ENCODE measurements at regions not wholly inside any gene's neighbourhood (a gene's known extent, or its start where the extent isn't known, plus 50 kb on each side); places are given as distances from the start of the nearest gene placed in this dataset.
A peak's percentile ranks its signal among the peaks of the same experiment; 100 is the strongest.

DNA sequence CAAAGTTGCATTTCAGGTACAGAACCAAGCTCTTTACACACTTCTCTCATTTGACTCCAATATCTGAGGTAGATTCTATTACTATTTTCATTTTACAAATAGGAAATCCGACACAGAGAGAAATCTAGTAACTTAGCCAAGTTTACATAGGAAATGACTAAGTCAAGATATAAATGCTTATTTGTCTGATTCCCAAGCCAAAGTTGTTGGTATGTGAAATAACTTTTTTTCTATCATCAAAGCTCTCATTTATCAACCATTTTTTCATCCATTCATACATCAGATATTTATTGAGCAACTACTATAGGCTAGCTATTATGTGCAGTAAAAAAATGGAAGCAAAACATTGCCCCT is 89.2 kb upstream of the MITF start:
- Histone ChIP-seq H3K4me1 (ENCODE audit: control insufficient read depth in 1 of 2, insufficient read depth in 2 of 2, low read depth in 1 of 2, low read length in 1 of 2) (peaks cover 4% of the 10 kb centered on the region in 2 experiments; a peak in 3 of 4 replicates), H3K9me2 (no peaks in the 10 kb centered on the region), H4K20me1 (ENCODE audit: insufficient read depth) (no peaks in the 10 kb centered on the region), H3K4me3 (ENCODE audit: low read depth in 2 of 2, low read length in 1 of 2) (no peak overlapping the region), H3K36me3 (replicated peaks in 1 of 2; ENCODE audit: control insufficient read depth in 1 of 2, insufficient read depth in 2 of 2, low read length in 1 of 2) (no peaks in the 10 kb centered on the region), H3K27me3 (ENCODE audit: insufficient read depth) (no peaks in the 10 kb centered on the region), H2AFZ (ENCODE audit: low read depth) (no peak overlapping the region), H3K4me2 (peak overlapping the region; percentile 46), H3K9ac (no peak overlapping the region), H3K9me3 (no peaks in the 10 kb centered on the region), H3K79me2 (ENCODE audit: insufficient read depth) (no peaks in the 10 kb centered on the region), H3F3A (replicated peaks; ENCODE audit: insufficient read depth) (peaks cover 4% of the 10 kb centered on the region), H3K27ac (ENCODE audit: low read depth in 2 of 2, low read length in 1 of 2) (peak overlapping the region; percentile 41 to 76; a peak in 3 of 4 replicates)
- ChIA-PET POLR2A (no interaction called here), CTCF (interaction anchor here (0.6 to 1.6 kb wide), 2 partner anchors 22 to 224 kb away, joined by 4 to 5 read pairs; no protein-coding TSS in a partner anchor)
- 14% methylated on average over 1 of the region's 1 CpG for WGBS (ENCODE audit: low lambda C conversion rate)
- no peak for DNase-seq
- TF ChIP-seq RAD21 (IDR thresholded peaks at IDR 0.05; ENCODE audit: low read length): no peak
- no peak for TF ChIP-seq EP300 (IDR thresholded peaks at IDR 0.05; ENCODE audit: borderline replicate concordance in 1 of 2, low read depth in 1 of 2, low read length in 1 of 2)
- TF ChIP-seq, protein P1, sequence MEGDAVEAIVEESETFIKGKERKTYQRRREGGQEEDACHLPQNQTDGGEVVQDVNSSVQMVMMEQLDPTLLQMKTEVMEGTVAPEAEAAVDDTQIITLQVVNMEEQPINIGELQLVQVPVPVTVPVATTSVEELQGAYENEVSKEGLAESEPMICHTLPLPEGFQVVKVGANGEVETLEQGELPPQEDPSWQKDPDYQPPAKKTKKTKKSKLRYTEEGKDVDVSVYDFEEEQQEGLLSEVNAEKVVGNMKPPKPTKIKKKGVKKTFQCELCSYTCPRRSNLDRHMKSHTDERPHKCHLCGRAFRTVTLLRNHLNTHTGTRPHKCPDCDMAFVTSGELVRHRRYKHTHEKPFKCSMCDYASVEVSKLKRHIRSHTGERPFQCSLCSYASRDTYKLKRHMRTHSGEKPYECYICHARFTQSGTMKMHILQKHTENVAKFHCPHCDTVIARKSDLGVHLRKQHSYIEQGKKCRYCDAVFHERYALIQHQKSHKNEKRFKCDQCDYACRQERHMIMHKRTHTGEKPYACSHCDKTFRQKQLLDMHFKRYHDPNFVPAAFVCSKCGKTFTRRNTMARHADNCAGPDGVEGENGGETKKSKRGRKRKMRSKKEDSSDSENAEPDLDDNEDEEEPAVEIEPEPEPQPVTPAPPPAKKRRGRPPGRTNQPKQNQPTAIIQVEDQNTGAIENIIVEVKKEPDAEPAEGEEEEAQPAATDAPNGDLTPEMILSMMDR (IDR thresholded peaks at IDR 0.05): no peak

DNA sequence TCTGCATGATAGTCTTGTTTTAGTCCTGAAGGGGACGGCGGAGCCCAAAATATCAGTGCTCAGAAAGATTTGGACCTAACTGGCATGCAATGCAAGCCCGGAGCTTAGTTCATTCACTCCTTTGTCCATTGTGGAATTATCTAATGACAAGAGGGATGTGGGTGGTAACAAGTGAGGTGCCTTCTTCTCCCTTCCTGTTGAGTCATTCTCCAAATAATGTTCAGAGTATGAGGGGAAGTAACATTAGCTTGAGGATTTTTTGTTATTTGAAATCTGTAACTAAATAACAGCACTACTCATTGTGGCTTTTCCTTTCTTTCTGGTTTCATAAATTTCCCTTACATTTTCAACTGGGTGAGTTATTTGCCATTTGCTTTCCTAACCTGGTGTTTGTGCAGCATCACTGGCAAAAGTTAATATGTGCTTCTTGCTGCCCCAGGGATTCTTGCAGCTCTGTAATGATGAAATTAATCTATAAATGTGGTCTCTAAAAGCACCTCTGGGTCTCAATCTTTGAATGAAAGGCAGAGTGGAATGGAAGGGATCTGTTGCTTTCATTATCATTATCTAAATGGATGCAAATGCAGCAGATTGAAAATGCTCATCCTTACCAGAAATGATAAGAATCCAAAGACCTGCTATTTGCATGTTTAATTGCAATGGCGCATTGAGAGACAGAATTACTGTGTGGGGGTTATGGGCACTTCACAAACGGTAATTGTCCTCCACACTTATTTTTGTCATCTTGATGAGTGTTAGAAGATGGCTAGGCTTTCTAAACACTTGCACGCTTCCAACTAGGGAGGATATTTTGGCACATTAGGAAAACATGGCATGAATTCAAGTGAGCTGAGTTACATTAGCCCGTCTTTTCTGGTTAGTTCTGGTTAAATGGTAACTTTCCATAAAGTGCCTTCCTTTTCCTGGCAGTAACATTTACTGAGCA is 89.9 kb upstream of the MITF start:
- Histone ChIP-seq H3K4me1 (ENCODE audit: control insufficient read depth in 1 of 2, insufficient read depth in 2 of 2, low read depth in 1 of 2, low read length in 1 of 2) (peaks cover 4% of the 10 kb centered on the region in 2 experiments; a peak in 3 of 4 replicates), H3F3A (replicated peaks; ENCODE audit: insufficient read depth) (peaks cover 4% of the 10 kb centered on the region), H3K9ac (no peak overlapping the region), H3K36me3 (replicated peaks in 1 of 2; ENCODE audit: control insufficient read depth in 1 of 2, insufficient read depth in 2 of 2, low read length in 1 of 2) (no peaks in the 10 kb centered on the region), H3K9me3 (no peaks in the 10 kb centered on the region), H4K20me1 (ENCODE audit: insufficient read depth) (no peaks in the 10 kb centered on the region), H3K27me3 (ENCODE audit: insufficient read depth) (no peaks in the 10 kb centered on the region), H3K4me2 (peak overlapping the region; percentile 46), H3K27ac (ENCODE audit: low read depth in 2 of 2, low read length in 1 of 2) (peak overlapping the region; percentile 41 to 76; a peak in 3 of 4 replicates), H3K79me2 (ENCODE audit: insufficient read depth) (no peaks in the 10 kb centered on the region), H3K4me3 (ENCODE audit: low read depth in 2 of 2, low read length in 1 of 2) (peak overlapping the region in 1 of 2 experiments; percentile 2; a peak in 1 of 4 replicates), H2AFZ (ENCODE audit: low read depth) (0 out of 2 replicates have a peak overlapping the region, but pooled peaks have one; percentile 42), H3K9me2 (no peaks in the 10 kb centered on the region)
- DNase-seq: peak; percentile 31
- 58% methylated on average over 7 of the region's 7 CpGs for WGBS (ENCODE audit: low lambda C conversion rate)
- TF ChIP-seq FOXM1 (IDR thresholded peaks at IDR 0.05; ENCODE audit: low read depth): no peak
- 0 out of 2 replicates have a peak, but pooled peaks have one; percentile 29 for TF ChIP-seq GATA2 (CRISPR knock-in tag; IDR thresholded peaks at IDR 0.05)
- no peak for TF ChIP-seq TAF1 (IDR thresholded peaks at IDR 0.05; ENCODE audit: borderline replicate concordance, low read depth, low read length)
- no peak for TF ChIP-seq RXRA (IDR thresholded peaks at IDR 0.05; ENCODE audit: borderline replicate concordance, low read depth)
- no peak for TF ChIP-seq POLR2AphosphoS5 (IDR thresholded peaks at IDR 0.05; ENCODE audit: low read depth, low read length)
- no peak for TF ChIP-seq CHD2 (IDR thresholded peaks at IDR 0.05; ENCODE audit: low read length, partially characterized antibody)
- TF ChIP-seq EP300 (IDR thresholded peaks at IDR 0.05; ENCODE audit: borderline replicate concordance in 1 of 2, low read depth in 1 of 2, low read length in 1 of 2): 0 out of 4 replicates have a peak, but pooled peaks of 1 of the 2 experiments have one; percentile 8
- TF ChIP-seq RCOR1 (IDR thresholded peaks at IDR 0.05; ENCODE audit: low read length): no peak; the same call in 1 of the 2 replicates
- no peak for TF ChIP-seq JUND (IDR thresholded peaks at IDR 0.05)
- ChIA-PET POLR2A (no interaction called here), CTCF (interaction anchor here (0.6 to 1.7 kb wide), 3 partner anchors 22 to 224 kb away, joined by 4 to 5 read pairs (median 5); no protein-coding TSS in a partner anchor)

Data from SK-N-SH (cell line).